Lung (tissue), 11 donors: ENCODE measurements at regions not wholly inside any gene's neighbourhood (a gene's known extent, or its start where the extent isn't known, plus 50 kb on each side); places are given as distances from the start of the nearest gene placed in this dataset.

Experiments used
- ATAC-seq: fragments of 200-7000 bp; cut with Tn5 transposase; one replicate; pipeline ENCODE4 v1.9.1; 2020; ENCODE audit warnings: moderate number of reproducible peaks; ENCODE audit not compliant: insufficient read depth, low FRiP score
- DNase-seq, 3 donors: peaks; one replicate each; pipeline ENCODE4 v3.0.0-alpha.2; 2013 to 2017
- H3K27ac ChIP-seq, 2 donors: one replicate each; pipeline ENCODE4 v1.5.1; 2013; ENCODE audit warnings: mild to moderate bottlenecking in 2 of 2, moderate library complexity in 2 of 2, control low read depth in 1 of 2, inconsistent platforms in 1 of 2, low read depth in 1 of 2, low read length in 1 of 2
- H3K27me3 ChIP-seq, 3 donors: one replicate each; pipeline ENCODE4 v1.5.1; 2013; ENCODE audit warnings: low read length in 2 of 3; ENCODE audit not compliant: control insufficient read depth in 3 of 3, insufficient read depth in 3 of 3
- H3K36me3 ChIP-seq, 4 donors: one replicate each; pipeline ENCODE4 v1.5.1; 2013; ENCODE audit warnings: low read length in 4 of 4, mild to moderate bottlenecking in 1 of 4, moderate library complexity in 1 of 4; ENCODE audit not compliant: control insufficient read depth in 4 of 4, insufficient read depth in 4 of 4
- H3K4me1 ChIP-seq, 5 donors: one replicate each; pipeline ENCODE4 v1.5.1; 2013; ENCODE audit warnings: low read length in 5 of 5, mild to moderate bottlenecking in 2 of 5, moderate library complexity in 1 of 5; ENCODE audit not compliant: control insufficient read depth in 5 of 5, insufficient read depth in 5 of 5
- H3K4me3 ChIP-seq: one replicate; pipeline ENCODE4 v1.5.1; 2013; ENCODE audit warnings: mild to moderate bottlenecking, control low read depth, moderate library complexity
- H3K9ac ChIP-seq, 2 donors: one replicate each; pipeline ENCODE4 v1.5.1; 2013; ENCODE audit warnings: low read length in 2 of 2, control low read depth in 1 of 2; ENCODE audit not compliant: insufficient read depth in 1 of 2
- H3K9me3 ChIP-seq, 4 donors: one replicate each; pipeline ENCODE4 v1.5.1; 2013; ENCODE audit warnings: low read length in 3 of 4, mild to moderate bottlenecking in 1 of 4, moderate library complexity in 1 of 4; ENCODE audit not compliant: control insufficient read depth in 4 of 4, insufficient read depth in 3 of 4
- WGBS, 2 donors: extraction: QIAGEN DNeasy Blood & Tissue Kit; methylation state at CpG; one replicate each; pipeline ENCODE4 v1.1.7; 2013; 5-methylcytosine and 5-hydroxymethylcytosine counted together
- TF ChIP-seq, protein P1 (sequence below): IDR thresholded peaks from 2 replicates; pipeline ENCODE4 v1.5.1; 2012; ENCODE audit warnings: mild to moderate bottlenecking; ENCODE audit errors: control extremely low read depth, extremely low read depth
- donor health status: control.
- donor health status: control.
- donor health status: Bipolar disorder and iron deficiency.
- donor health status: healthy.
- donor health status: DM: yes; HTN: yes; CAD: no.

GRCh38 chr5:17096952-17097695, 120.3 kb upstream of the BASP1 start:
- Histone ChIP-seq H3K9me3 (no peaks in the 10 kb centered on the region), H3K27ac (no peak overlapping the region), H3K27me3 (no peaks in the 10 kb centered on the region), H3K9ac (no peak overlapping the region), H3K4me3 (no peak overlapping the region), H3K4me1 (peaks cover 0 to 3% (median 0%) of the 10 kb centered on the region in 5 donors), H3K36me3 (no peaks in the 10 kb centered on the region)
- no peak for DNase-seq
- TF ChIP-seq, protein P1, sequence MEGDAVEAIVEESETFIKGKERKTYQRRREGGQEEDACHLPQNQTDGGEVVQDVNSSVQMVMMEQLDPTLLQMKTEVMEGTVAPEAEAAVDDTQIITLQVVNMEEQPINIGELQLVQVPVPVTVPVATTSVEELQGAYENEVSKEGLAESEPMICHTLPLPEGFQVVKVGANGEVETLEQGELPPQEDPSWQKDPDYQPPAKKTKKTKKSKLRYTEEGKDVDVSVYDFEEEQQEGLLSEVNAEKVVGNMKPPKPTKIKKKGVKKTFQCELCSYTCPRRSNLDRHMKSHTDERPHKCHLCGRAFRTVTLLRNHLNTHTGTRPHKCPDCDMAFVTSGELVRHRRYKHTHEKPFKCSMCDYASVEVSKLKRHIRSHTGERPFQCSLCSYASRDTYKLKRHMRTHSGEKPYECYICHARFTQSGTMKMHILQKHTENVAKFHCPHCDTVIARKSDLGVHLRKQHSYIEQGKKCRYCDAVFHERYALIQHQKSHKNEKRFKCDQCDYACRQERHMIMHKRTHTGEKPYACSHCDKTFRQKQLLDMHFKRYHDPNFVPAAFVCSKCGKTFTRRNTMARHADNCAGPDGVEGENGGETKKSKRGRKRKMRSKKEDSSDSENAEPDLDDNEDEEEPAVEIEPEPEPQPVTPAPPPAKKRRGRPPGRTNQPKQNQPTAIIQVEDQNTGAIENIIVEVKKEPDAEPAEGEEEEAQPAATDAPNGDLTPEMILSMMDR: no peak
- WGBS, 2 donors: 75 to 90% methylated on average over 15 of the region's 15 CpGs
- no peak for ATAC-seq

- WGBS, 2 donors: 97 to 98% methylated on average over 8 of the region's 8 CpGs
- no peaks in the 10 kb centered on the region for H3K36me3 ChIP-seq
- H3K9me3 ChIP-seq: no peaks in the 10 kb centered on the region
- no peak overlapping the region for H3K27ac ChIP-seq
- TF ChIP-seq, protein P1: no peak
- H3K27me3 ChIP-seq: no peaks in the 10 kb centered on the region
- peaks cover 0 to 6% (median under 1%) of the 10 kb centered on the region in 5 donors for H3K4me1 ChIP-seq
- no peak overlapping the region for H3K4me3 ChIP-seq
- H3K9ac ChIP-seq: no peak overlapping the region
- DNase-seq (no peak), ATAC-seq (no peak)
Measured at GRCh38 chr5:17099946-17100345, 117.5 kb upstream of the BASP1 start.

GRCh38 chr5:17103461-17103860, 114.0 kb upstream of the BASP1 start:
- H3K36me3 ChIP-seq: no peaks in the 10 kb centered on the region
- WGBS, 2 donors: 61 to 72% methylated on average over 3 of the region's 3 CpGs
- H3K4me1 ChIP-seq: peaks cover 0 to 24% (median 4%) of the 10 kb centered on the region in 5 donors
- no peak overlapping the region for H3K9ac ChIP-seq
- no peaks in the 10 kb centered on the region for H3K9me3 ChIP-seq
- no peak overlapping the region for H3K27ac ChIP-seq
- ATAC-seq (no peak), DNase-seq (no peak)
- no peaks in the 10 kb centered on the region for H3K27me3 ChIP-seq
- no peak overlapping the region for H3K4me3 ChIP-seq
- TF ChIP-seq, protein P1: no peak
